Heart right ventricle (tissue), 16 donors: ENCODE measurements at regions not wholly inside any gene's neighbourhood (a gene's known extent, or its start where the extent isn't known, plus 50 kb on each side); places are given as distances from the start of the nearest gene placed in this dataset.

Experiments used
- ATAC-seq, 8 donors: fragments of 200-7000 bp; cut with Tn5 transposase; one replicate each; pipeline ENCODE4 v1.9.1; 2020; ENCODE audit warnings: mild to moderate bottlenecking in 8 of 8, moderate library complexity in 8 of 8, moderate number of reproducible peaks in 1 of 8
- DNase-seq, 2 donors: peaks; one replicate each; pipeline ENCODE4 v3.0.0-alpha.2; 2020
- H3K27ac ChIP-seq, 10 donors: fragments of 200-600 bp; sonication (generic) in 2 of 10; one replicate each; pipeline versions ENCODE4 v1.5.0 to v1.8.0; 2020 to 2022; ENCODE audit warnings: mild to moderate bottlenecking in 3 of 10
- H3K27me3 ChIP-seq, 7 donors: fragments of 200-600 bp; one replicate each; pipeline ENCODE4 v1.8.0; 2021 to 2022; ENCODE audit warnings: mild to moderate bottlenecking in 2 of 7
- H3K36me3 ChIP-seq, 9 donors: fragments of 200-600 bp; sonication (generic) in 1 of 9; one replicate each; pipeline versions ENCODE4 v1.5.0 to v1.8.0; 2020 to 2022; ENCODE audit warnings: mild to moderate bottlenecking in 2 of 9
- H3K4me1 ChIP-seq, 9 donors: fragments of 200-600 bp; sonication (generic) in 1 of 9; one replicate each; pipeline versions ENCODE4 v1.5.0 to v1.8.0; 2020 to 2022; ENCODE audit warnings: mild to moderate bottlenecking in 4 of 9
- H3K4me3 ChIP-seq, 10 donors: fragments of 200-600 bp; sonication (generic) in 2 of 10; one replicate each; pipeline versions ENCODE4 v1.5.0 to v1.8.0; 2020 to 2022; ENCODE audit warnings: mild to moderate bottlenecking in 7 of 10, moderate library complexity in 2 of 10
- H3K9me3 ChIP-seq, 11 donors: fragments of 200-600 bp in 10 of 11; sonication (generic) in 2 of 11; one replicate each; pipeline versions ENCODE4 v1.5.0 to v1.8.0; 2013 to 2022; ENCODE audit warnings: mild to moderate bottlenecking in 2 of 11, control low read depth in 1 of 11, moderate library complexity in 1 of 11
- WGBS, 2 donors: extraction: QIAGEN DNeasy Blood & Tissue Kit; methylation state at CpG; one replicate each; pipeline ENCODE4 v1.1.7; 2013; ENCODE audit warnings: inconsistent platforms in 1 of 2; 5-methylcytosine and 5-hydroxymethylcytosine counted together
- intact Hi-C, 10 donors: fragments of 100-400 bp; cut with DNase I; formaldehyde crosslinking; loops; one replicate each; pipeline versions ENCODE4 v1.11.1 to v1.14.2; 2022
- TF ChIP-seq, protein P1 (sequence below), 9 donors: fragments of 200-600 bp; sonication (generic) in 2 of 9; IDR thresholded peaks; one replicate each; pipeline versions ENCODE4 v1.5.0 to v1.8.0; 2021 to 2022; ENCODE audit warnings: antibody characterized with exemption in 9 of 9, mild to moderate bottlenecking in 5 of 9, moderate library complexity in 1 of 9
- donor health status: Arrhythmogenic right ventricular cardiomyopathy.
- donor health status: ischemic (EF 13 %, LVEDD 7.1; RV severe dilation, severe dysfunction).
- donor health status: healthy with polysubstance abuse.
- donor health status: DM: no; HTN: yes; CAD: no.
- donor health status: DM: no; HTN: no; CAD: no.
- donor health status: ischemic (EF 25% LVEDD 6.9; RV normal size, moderate dysfunction).
- donor health status: ischemic (EF 25% LVEDD 5.7; RV mildly dilated, moderate dysfunction).
- donor health status: healthy.
- donor health status: DM: yes; HTN: yes; CAD: no.
- donor health status: Ischemic cardiomyopathy.
- donor health status: ischemic (EF 35%, LVEDD 5.7; RV mildly dilated, moderate dysfunction).
- donor health status: nonischemic (EF 11% LVEDD 7.7; RV severe dilation, severe dysfunction).
- donor health status: DM: yes; HTN: yes; CAD: no.
- donor health status: PGD.
- donor health status: ischemic (EF 29% LVEDD 5.4; RV normal size, mild dysfunction).
- donor health status: nonischemic (EF 23%, LVEDD 6.1; RV moderate dilation, normal function).

DNA sequence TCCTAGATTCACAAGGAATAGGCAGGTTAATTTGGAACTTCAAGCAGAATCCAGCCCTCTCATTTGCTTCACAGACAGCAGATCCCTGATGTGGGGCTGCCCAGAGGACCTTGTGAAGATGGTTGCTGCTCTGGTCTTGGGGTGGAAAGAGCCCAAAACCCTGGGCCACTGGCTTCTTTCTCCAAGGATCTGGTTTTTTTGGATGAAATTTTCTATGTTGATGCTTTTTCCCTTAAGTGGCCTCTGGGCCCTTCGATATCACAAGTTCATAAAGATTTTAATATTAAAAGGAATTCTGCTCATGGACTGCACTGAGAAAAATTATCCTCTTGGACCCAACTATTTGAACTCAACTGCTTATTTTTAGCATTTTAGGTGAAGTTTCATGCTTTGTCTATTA, 421.1 kb downstream of the KLF5 start:
- DNase-seq (no peak), ATAC-seq (no peak)
- H3K27ac ChIP-seq = no peak overlapping the region
- H3K27me3 ChIP-seq = no peaks in the 10 kb centered on the region
- intact Hi-C loops = no loop called here
- no peaks in the 10 kb centered on the region for H3K9me3 ChIP-seq
- no peak overlapping the region for H3K4me3 ChIP-seq
- H3K4me1 ChIP-seq = no peaks in the 10 kb centered on the region
- 76 to 88% methylated on average over 1 of the region's 1 CpG for WGBS, 2 donors
- no peaks in the 10 kb centered on the region for H3K36me3 ChIP-seq
- TF ChIP-seq, protein P1, sequence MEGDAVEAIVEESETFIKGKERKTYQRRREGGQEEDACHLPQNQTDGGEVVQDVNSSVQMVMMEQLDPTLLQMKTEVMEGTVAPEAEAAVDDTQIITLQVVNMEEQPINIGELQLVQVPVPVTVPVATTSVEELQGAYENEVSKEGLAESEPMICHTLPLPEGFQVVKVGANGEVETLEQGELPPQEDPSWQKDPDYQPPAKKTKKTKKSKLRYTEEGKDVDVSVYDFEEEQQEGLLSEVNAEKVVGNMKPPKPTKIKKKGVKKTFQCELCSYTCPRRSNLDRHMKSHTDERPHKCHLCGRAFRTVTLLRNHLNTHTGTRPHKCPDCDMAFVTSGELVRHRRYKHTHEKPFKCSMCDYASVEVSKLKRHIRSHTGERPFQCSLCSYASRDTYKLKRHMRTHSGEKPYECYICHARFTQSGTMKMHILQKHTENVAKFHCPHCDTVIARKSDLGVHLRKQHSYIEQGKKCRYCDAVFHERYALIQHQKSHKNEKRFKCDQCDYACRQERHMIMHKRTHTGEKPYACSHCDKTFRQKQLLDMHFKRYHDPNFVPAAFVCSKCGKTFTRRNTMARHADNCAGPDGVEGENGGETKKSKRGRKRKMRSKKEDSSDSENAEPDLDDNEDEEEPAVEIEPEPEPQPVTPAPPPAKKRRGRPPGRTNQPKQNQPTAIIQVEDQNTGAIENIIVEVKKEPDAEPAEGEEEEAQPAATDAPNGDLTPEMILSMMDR (IDR thresholded peaks at IDR 0.05) = no peak

DNA sequence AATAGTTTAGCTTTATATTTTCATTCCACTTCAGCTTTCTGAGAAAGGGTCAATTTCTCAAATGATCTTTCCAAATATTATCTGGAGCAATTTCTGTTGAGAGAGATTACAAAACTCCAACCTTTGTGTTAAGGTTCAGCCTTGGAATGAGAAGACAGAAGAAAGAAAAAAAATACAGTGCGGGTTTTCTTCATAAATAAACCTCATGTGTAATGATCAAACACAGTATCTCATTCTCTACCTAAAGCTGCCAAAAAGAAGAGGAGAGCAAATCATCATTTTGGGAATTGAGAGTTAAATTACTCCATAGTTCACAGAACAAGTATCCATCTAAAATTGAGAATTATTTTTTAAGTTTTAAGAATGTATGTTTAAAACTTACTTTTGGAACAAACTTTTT, 420.5 kb downstream of the KLF5 start:
- ATAC-seq (no peak), DNase-seq (no peak)
- H3K9me3 ChIP-seq = no peaks in the 10 kb centered on the region
- no peaks in the 10 kb centered on the region for H3K27me3 ChIP-seq
- intact Hi-C loops = no loop called here
- no peaks in the 10 kb centered on the region for H3K36me3 ChIP-seq
- no peak overlapping the region for H3K27ac ChIP-seq
- TF ChIP-seq, protein P1 (IDR thresholded peaks at IDR 0.05) = no peak
- 90% methylated on average over 1 of the region's 1 CpG for WGBS, 2 donors
- no peaks in the 10 kb centered on the region for H3K4me1 ChIP-seq
- no peak overlapping the region for H3K4me3 ChIP-seq

DNA sequence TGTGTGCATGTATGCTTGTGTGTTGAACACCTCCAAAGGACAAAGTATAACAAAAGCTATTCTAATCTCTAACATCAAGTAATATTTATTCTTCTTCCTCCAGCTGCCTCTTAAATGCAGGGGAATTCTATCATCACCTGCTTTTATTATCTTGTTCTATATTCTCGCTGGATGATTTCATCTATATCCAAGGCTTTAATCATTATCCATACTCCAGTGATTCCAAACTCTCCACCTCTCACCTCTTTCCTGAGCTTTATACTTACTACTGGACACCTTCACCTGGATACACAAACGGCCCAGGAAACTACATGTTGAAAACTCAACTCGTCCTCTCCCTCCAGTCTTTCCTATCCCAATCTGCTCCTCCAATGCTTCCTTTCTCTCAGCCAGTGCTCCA, 418.6 kb downstream of the KLF5 start:
- no peak overlapping the region for H3K27ac ChIP-seq
- no peak overlapping the region for H3K4me3 ChIP-seq
- no peaks in the 10 kb centered on the region for H3K9me3 ChIP-seq
- ATAC-seq (no peak), DNase-seq (no peak)
- H3K36me3 ChIP-seq = no peaks in the 10 kb centered on the region
- 78 to 80% methylated on average over 3 of the region's 3 CpGs for WGBS, 2 donors
- intact Hi-C loops = no loop called here
- TF ChIP-seq, protein P1 (IDR thresholded peaks at IDR 0.05) = no peak
- no peaks in the 10 kb centered on the region for H3K27me3 ChIP-seq
- no peaks in the 10 kb centered on the region for H3K4me1 ChIP-seq

DNA sequence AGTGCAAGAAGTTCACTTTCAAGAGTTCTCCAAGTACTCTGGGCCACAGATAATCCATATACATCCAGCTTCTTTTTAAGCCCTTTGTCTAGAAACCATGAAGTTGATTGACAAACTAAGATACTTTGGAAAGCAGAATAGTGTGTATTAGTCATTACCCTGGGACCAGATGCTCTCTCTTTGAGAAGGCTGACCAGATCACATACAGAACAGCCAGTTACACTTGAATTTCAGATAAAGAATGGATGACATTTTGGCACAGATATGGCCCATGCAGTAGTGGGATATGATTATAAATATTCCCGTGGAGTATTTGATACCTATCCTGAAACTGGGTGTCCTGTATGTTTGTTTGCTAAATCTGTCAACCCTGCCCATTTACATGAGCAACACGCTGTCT, 414.2 kb downstream of the KLF5 start:
- H3K4me3 ChIP-seq = no peak overlapping the region
- TF ChIP-seq, protein P1 (IDR thresholded peaks at IDR 0.05) = no peak
- H3K27ac ChIP-seq = no peak overlapping the region
- 60 to 66% methylated on average over 2 of the region's 2 CpGs for WGBS, 2 donors
- DNase-seq (no peak), ATAC-seq (peak in 1 of 8 donors; percentile 13)
- peaks cover 0 to 4% (median 0%) of the 10 kb centered on the region in 11 donors for H3K9me3 ChIP-seq
- no peaks in the 10 kb centered on the region for H3K27me3 ChIP-seq
- no peaks in the 10 kb centered on the region for H3K4me1 ChIP-seq
- no peaks in the 10 kb centered on the region for H3K36me3 ChIP-seq
- intact Hi-C loops = no loop called here

DNA sequence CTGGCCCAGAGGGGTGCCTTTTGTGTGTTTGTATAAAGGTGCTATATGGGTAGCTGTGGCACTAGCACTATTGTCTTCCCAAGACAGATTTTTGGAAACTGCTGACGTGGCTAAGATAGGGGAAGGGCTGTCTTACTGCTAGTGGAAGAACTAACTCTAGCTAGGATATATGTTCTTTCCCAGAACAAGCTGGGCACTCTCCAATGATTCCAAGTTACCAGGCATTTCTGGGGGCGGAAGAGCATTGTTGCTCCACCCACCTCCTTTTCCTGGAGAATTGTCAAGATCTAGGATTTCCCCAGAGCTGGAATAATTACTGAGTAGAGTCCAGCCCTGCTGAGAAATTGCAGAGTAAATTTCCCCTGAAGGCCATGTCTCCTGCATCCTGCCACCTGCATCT, 408.3 kb downstream of the KLF5 start:
- TF ChIP-seq, protein P1 (IDR thresholded peaks at IDR 0.05) = no peak
- Histone ChIP-seq H3K4me1 (peaks cover 0 to 4% (median 0%) of the 10 kb centered on the region in 9 donors), H3K36me3 (no peaks in the 10 kb centered on the region), H3K27me3 (no peaks in the 10 kb centered on the region), H3K4me3 (no peak overlapping the region), H3K27ac (no peak overlapping the region), H3K9me3 (peaks cover 0 to 4% (median 0%) of the 10 kb centered on the region in 11 donors)
- DNase-seq (no peak), ATAC-seq (no peak)
- intact Hi-C loops = no loop called here
- WGBS, 2 donors = 47 to 60% methylated on average over 2 of the region's 2 CpGs
